LNCaP clone FGC (cell line): ENCODE measurements at regions not wholly inside any gene's neighbourhood (a gene's known extent, or its start where the extent isn't known, plus 50 kb on each side); places are given as distances from the start of the nearest gene placed in this dataset.

Source experiments
- DNase-seq: peaks from one replicate; pipeline ENCODE4 v3.0.0-alpha.2; 2011; ENCODE audit warnings: low read depth
- H3K4me3 ChIP-seq: 2 replicates; pipeline ENCODE4 v1.5.1; 2011; ENCODE audit warnings: mild to moderate bottlenecking, low read depth, low read length, control low read depth
- TF ChIP-seq, protein P1 (sequence below): IDR thresholded peaks from 2 replicates; pipeline ENCODE4 v1.5.1; 2012; ENCODE audit warnings: mild to moderate bottlenecking; ENCODE audit not compliant: control insufficient read depth, insufficient read depth; ENCODE audit errors: extremely low read depth

DNA sequence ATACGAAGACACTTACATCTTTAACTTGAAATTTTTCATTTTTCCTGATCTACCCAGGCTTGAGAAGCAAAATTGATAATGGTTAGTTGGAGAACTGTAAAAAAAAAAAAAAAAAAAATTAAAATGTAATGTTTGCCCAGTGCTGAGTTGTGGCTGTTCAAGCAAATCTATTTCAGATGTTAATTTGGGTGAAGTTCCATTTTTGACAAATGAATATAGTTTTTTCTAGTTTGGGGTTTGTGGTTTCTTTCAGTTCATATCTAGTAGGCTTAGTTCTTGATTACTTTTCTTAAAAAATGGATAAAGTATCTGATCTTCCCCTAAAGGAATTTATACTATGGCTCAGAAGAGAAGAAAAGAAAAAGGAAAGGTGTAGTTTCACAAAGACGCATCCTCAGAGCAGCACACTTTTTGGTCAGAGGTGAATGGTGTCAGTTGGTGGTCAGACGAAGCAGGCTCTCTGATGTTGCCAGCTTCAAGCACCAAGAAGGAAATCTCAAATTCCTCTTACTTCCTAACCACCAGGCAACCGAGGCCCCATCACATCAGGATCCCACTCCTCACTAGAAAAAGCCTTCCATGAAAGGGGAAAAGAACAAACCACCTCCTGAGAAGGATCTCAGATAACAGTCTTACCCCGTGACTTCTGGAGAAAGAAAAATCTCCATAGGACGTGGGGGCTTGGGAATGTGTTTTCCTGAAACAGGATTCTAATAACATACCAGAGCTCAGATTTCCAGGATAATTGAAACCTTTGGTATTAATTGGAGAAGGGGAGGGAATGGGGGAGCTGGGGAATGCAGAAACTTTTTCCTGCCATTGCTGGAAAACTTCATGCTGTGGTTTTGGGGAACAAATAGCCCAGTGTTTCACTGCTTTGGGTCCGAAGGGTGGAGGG is 396.2 kb downstream of the CD83 start:
- TF ChIP-seq, protein P1, sequence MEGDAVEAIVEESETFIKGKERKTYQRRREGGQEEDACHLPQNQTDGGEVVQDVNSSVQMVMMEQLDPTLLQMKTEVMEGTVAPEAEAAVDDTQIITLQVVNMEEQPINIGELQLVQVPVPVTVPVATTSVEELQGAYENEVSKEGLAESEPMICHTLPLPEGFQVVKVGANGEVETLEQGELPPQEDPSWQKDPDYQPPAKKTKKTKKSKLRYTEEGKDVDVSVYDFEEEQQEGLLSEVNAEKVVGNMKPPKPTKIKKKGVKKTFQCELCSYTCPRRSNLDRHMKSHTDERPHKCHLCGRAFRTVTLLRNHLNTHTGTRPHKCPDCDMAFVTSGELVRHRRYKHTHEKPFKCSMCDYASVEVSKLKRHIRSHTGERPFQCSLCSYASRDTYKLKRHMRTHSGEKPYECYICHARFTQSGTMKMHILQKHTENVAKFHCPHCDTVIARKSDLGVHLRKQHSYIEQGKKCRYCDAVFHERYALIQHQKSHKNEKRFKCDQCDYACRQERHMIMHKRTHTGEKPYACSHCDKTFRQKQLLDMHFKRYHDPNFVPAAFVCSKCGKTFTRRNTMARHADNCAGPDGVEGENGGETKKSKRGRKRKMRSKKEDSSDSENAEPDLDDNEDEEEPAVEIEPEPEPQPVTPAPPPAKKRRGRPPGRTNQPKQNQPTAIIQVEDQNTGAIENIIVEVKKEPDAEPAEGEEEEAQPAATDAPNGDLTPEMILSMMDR = no peak
- no peak overlapping the region for H3K4me3 ChIP-seq
- DNase-seq = no peak

DNA sequence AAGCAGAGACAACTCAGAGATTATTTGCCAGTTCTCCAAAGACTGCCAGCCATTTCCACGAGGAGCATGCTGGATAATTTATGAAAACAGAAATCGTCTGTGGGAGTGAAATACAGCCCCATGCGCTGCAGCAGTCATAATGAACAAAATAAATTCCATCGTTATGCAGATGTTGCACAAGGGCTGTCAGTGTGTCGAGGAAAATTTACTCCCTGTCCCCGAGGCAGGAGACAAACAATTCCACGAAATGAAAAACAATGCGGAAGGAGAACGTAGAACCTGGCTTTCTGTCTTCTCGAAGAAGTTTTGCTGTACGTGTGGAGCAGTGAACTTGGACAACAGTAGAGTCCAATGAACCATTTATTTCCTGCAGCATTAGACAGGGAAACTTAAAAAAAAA is 399.4 kb downstream of the CD83 start:
- no peak for DNase-seq
- H3K4me3 ChIP-seq = no peak overlapping the region

DNA sequence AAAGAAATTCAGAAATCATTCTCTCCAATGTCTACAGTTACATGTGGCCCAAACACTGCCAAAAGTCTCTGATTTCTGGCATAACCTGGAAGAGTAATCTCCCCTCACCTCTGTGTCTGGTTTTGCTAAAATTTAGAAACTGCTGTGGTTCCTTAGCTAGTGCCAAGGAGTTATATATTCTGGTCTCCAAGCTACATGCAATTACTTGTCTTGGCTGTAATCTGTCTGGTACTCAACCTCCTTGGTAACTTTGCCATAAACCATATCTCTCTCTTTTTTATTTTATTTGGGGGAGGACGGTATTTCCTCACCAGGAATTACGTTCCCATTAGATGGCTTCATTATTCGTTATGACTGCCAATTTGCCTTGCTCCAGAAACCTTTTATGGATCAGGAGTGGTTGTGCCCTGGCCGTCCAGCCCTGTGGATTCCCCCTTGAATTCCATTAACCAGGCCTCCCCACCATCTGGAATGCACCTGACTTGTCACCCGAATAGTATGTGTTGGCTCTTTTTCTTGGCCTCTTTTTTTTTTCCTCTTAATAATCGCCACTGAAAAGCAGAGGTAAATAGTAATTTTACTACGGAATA is 400.0 kb downstream of the CD83 start:
- H3K4me3 ChIP-seq = no peak overlapping the region
- no peak for DNase-seq

More for the DNA sequence above, 399.4 kb downstream of the CD83 start:
- TF ChIP-seq, protein P1 = no peak

DNA sequence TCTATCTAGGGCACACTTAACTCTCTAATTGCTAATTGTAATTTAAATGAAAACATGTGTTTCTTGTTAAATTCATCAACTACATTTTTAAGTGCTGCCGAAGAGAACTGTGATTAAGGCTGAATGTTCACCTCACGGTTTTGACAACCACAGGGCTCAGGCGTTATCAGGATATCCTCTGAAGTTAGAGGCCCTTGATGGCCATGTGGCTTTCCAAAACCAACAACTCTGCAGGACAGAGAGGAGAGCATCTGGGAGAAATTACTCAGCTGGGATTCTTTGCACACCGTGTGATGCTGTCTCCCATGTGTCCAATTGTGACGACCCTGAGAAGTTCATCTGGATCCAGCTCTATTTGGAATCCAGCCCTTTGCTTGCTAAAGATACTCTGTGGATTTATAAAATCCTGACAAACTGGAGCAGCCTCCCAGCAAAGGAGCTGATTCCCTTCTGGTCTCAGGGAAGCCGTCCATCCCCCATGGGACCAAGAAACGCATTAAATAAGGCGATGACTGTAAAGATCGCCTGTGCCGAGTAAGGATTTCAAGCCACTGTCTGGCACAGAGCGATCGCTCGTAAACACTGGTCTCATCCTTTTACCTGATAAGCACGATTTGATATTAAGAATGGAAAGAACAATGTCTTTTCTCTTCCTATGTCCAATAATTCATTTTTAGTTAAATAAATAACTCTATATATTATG is 401.1 kb downstream of the CD83 start:
- H3K4me3 ChIP-seq = no peak overlapping the region
- TF ChIP-seq, protein P1 = no peak
- DNase-seq = no peak

More for the DNA sequence above, 400.0 kb downstream of the CD83 start:
- TF ChIP-seq, protein P1 = no peak

DNA sequence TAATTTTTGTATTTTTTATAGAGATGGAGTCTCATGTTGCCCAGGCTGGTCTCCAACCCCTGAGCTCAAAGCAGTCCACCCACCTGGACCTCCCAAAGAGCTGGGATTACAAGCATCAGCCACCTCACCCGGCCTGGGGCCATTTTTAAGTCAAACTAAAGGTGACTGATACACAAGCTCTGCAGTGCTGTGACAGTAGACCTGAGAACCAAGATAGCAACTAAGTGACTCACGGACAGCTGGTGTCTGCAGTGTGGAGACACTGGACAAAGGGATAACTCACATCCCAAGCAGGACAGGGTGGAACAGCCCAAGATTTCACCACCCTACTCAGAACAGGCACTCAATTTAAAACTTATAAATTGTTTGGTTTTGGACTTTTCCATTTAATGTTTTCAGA is 402.5 kb downstream of the CD83 start:
- TF ChIP-seq, protein P1 = no peak
- no peak overlapping the region for H3K4me3 ChIP-seq
- DNase-seq = no peak

DNA sequence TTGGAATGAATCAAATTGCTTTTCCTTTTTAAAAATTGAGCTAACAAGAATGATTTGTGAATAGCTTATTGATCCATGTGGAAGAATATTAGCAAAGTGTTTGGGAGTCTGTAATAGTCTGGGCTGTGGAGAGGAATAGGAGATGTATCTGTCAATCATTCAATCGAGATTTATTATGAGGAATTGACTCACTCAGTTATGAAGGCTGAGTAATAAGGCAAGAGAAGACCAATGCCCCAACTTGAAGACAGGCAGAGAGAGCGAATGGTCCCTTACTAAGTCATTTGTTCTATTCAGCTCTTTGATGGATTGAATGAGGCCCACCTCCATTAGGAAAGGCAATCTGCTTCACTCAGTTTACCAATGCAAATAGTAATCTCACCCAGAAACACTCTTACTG is 403.0 kb downstream of the CD83 start:
- TF ChIP-seq, protein P1 = no peak
- no peak for DNase-seq
- no peak overlapping the region for H3K4me3 ChIP-seq
